Erythroblast (primary cell): ENCODE measurements at regions not wholly inside any gene's neighbourhood (a gene's known extent, or its start where the extent isn't known, plus 50 kb on each side); places are given as distances from the start of the nearest gene placed in this dataset.

Source experiments
- DNase-seq, 2 experiments: peaks; one replicate each; lab custom pipeline; 2025; lab: John Stamatoyannopoulos, UW
- GATA1 ChIP-seq: IDR thresholded peaks from 2 replicates; pipeline ENCODE4 v1.6.1; 2011; ENCODE audit warnings: low read depth, mild to moderate bottlenecking, control low read depth, low read length, moderate library complexity
- POLR2A ChIP-seq: IDR thresholded peaks from 2 replicates; pipeline ENCODE4 v1.6.1; 2011; ENCODE audit warnings: mild to moderate bottlenecking, low read length

DNA sequence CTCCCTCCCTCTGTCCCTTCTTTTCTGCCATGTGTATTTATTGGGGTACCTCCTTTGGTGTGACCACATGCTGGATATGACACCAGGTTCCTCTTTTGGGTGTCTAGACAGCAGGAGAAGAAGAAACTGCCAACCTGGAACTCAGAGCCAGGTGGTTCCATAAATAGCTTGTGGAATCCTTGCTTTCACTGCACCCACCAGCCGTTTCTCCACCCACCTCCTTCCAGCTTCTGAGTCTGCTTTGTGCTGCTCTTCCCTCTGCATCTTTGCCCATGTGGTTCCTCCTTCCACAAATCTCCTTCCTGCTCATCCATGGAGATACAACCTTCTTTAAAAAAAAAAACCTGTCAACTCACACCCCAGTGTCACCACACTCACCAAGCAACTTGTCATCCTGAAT, 80.2 kb upstream of the SKOR2 start:
- no peak for TF ChIP-seq GATA1
- TF ChIP-seq POLR2A = no peak
- DNase-seq = no peak

DNA sequence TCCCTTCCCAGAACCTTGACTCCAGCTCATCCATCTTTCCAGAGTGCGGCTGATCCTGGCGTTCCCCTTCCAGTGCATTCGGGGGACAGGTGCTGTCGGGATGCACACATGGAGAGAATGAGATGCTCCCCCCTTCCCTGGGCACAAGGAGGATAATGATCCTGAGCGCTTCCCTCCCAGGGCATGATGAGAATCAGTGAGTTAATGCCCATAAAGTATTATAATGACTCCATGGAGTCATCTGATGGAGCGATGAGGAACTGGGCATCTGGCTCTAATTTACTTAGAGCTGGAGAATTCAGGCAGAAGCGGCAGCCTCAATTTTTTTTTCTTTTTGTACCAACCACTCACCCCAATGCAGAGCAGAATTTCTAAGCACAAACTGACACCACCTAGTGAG, 79.6 kb upstream of the SKOR2 start:
- DNase-seq = no peak
- TF ChIP-seq POLR2A = no peak
- TF ChIP-seq GATA1 = no peak

DNA sequence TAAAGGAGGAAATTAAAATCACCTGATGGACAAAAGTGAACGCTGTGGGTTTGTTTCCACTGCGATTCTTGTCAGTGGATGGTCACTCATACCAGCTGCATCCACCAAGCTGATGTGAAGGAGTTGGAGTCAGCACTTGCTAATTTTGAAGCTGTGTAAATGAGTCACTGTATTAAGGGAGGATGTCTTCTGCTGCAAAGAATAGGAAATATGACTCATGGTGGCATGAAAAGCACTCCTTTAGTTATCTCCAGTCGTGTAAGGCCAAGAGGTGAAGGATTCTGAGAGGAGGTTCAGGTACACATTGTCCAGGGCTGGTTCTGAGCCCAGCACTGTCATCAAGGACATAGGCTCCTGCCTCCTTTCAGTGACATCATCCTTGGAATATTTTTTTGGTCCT, 71.7 kb upstream of the SKOR2 start:
- TF ChIP-seq POLR2A = no peak
- no peak for TF ChIP-seq GATA1
- no peak for DNase-seq

DNA sequence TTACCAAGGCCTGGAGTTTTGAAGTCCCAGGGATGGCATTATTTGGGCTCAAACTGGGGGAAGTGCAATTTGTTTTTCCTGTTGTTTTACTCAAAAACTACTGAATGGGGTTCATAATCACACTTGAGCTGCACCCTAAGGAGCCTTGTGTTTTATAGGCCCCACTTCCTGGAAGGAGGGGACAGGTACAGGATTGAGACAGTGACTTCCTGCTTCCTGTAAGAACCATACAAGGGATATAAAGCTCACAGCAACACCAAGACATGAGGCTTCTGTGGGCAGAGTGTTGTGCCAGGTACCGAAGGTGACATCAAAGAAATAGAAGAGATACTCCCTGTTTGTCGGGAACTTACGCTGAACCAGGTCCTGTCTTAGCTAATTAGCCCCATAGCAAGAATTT, 70.4 kb upstream of the SKOR2 start:
- TF ChIP-seq POLR2A (no peak), GATA1 (no peak)
- no peak for DNase-seq

DNA sequence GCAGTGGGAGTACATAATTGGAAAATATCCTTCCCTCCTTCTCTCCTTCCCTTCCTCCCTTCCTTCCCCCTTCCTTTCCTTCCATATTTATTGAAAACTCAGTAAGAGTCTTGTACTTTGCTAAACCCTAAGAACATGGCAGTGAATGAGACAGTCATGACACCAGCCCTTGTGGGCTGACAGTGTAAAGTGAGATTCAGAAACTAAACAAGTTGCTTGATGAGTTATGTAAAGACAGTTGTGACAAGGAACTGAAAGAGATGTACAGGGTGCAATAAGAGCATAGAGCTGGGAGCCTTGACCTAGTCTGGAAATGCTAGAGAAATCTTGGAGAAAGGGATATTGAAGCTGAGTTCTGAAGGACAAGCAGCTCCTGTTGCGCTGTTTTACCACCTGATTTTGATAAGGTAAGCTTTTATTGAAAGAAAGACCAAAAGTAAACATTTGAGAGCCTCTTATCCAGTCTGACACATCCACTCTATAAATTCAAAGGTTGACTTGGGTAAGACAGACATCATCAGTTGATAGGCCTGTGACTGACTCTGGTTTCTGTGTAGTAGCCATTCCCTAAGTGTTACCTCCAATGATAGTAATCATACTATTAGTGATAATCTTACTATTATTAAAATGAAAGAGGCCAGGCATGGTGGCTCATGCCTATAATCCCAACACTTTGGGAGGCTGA, 66.5 kb upstream of the SKOR2 start:
- TF ChIP-seq GATA1 = no peak
- no peak for TF ChIP-seq POLR2A
- DNase-seq = no peak

DNA sequence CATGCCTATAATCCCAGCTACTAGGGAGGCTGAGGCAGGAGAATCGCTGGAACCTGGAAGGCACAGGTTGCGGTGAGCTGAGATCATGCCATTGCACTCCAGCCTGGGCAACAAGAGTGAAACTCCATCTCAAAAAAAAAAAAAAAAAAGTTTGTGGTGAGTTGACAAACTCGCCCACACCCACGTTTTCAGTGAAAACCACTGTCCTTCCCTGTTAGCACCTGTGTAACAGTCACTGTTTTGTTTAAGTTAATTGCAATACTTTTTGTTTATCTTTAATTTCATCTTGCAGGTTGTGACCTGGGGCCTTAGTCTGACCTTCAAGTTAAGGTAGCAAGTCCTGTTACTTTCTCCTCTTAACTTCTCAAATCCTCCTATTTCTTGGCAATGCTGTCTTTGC, 65.5 kb upstream of the SKOR2 start:
- DNase-seq = no peak
- TF ChIP-seq GATA1 (no peak), POLR2A (no peak)

DNA sequence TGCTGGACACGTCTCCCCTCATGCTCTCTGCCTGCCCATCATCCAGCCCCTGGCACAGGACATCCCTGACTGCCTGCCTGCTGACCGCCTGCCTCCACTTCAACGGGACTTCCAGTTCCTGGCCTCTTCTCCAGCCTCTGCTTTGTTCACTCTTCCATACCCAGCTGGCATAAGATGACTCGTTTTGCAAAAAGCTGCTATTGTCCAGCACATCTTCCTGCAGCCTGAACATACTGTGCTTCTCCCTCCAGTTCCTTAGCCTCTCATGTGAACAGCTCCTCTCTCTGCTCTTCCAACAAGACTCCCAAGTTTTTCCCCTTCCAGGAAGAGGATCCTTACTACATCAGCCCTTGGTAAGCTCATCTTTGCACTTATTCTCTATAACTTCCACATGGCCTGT, 62.4 kb upstream of the SKOR2 start:
- TF ChIP-seq GATA1 = no peak
- DNase-seq = no peak

DNA sequence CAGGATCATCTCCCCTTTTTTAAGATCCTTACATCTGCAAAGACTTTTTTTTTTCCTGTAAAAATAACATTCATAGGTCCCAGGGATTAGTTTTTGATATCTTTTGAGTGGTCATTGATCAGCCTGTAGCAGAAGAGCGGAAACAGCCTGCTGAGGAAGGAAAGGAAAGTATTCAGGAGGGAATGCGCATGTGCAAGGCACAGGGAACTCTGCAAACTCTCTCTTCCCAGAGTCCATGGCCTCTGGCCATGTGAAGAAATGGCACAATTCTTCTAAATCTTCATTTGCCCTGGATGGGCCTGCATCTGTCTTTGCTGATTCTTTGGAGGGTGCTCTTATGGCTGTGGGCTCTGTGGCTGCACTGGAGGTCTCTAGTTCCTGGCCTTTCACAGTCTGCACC, 60.1 kb upstream of the SKOR2 start:
- no peak for TF ChIP-seq GATA1
- TF ChIP-seq POLR2A = no peak

More for the DNA sequence above, 60.1 kb upstream of the SKOR2 start:
- no peak for DNase-seq
